NB4 (cell line): ENCODE measurements at regions not wholly inside any gene's neighbourhood (a gene's known extent, or its start where the extent isn't known, plus 50 kb on each side); places are given as distances from the start of the nearest gene placed in this dataset.
"Not testable (repeated sequence)": the region's sequence is repeated elsewhere in the genome, so short reads cannot be mapped to it uniquely, and the experiment has no call there.

Experiments used
- DNase-seq: peaks from one replicate; pipeline ENCODE4 v3.0.0; 2010; ENCODE audit warnings: low read depth
- H3K4me3 ChIP-seq: one replicate; pipeline ENCODE4 v1.5.1; 2011; ENCODE audit warnings: mild to moderate bottlenecking, low read depth, low read length, moderate library complexity
- MAX ChIP-seq: IDR thresholded peaks from 2 replicates; pipeline ENCODE4 v1.6.1; 2011; ENCODE audit warnings: low read depth, low read length
- MYC ChIP-seq: IDR thresholded peaks from 2 replicates; pipeline ENCODE4 v1.6.1; 2011; ENCODE audit warnings: low read depth, low read length
- POLR2A ChIP-seq: IDR thresholded peaks from 2 replicates; pipeline ENCODE4 v1.6.1; 2011; ENCODE audit warnings: mild to moderate bottlenecking; ENCODE audit not compliant: insufficient read length; ENCODE audit errors: extremely low read depth
- TF ChIP-seq, protein P1 (sequence below): IDR thresholded peaks from one replicate; pipeline ENCODE4 v1.5.1; 2012; ENCODE audit warnings: low read depth, low read length

- no peak for DNase-seq
These were observed 76.0 kb upstream of the MYO3A start for GRCh38 chr10:25858076-25858475.

DNA sequence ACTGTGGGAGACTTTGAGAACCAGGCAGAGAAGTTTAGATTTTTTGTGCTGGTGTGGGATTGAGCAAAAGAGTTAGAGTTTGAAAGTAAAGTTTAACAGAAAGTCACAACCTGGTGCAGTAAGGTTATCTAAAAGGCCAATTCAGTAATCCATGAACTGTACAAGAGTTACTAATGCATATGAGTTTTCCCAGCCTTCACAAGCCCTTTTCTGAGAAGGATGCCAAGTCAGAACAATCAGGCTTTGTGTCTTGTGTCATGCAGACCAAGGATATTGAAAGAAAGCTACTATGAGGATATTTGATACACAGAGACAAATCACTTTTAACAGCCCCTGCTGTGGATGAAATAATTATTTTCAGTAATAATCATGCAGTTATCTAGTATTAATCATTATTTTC lies 68.8 kb upstream of the MYO3A start:
- TF ChIP-seq, protein P1, sequence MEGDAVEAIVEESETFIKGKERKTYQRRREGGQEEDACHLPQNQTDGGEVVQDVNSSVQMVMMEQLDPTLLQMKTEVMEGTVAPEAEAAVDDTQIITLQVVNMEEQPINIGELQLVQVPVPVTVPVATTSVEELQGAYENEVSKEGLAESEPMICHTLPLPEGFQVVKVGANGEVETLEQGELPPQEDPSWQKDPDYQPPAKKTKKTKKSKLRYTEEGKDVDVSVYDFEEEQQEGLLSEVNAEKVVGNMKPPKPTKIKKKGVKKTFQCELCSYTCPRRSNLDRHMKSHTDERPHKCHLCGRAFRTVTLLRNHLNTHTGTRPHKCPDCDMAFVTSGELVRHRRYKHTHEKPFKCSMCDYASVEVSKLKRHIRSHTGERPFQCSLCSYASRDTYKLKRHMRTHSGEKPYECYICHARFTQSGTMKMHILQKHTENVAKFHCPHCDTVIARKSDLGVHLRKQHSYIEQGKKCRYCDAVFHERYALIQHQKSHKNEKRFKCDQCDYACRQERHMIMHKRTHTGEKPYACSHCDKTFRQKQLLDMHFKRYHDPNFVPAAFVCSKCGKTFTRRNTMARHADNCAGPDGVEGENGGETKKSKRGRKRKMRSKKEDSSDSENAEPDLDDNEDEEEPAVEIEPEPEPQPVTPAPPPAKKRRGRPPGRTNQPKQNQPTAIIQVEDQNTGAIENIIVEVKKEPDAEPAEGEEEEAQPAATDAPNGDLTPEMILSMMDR = no peak
- no peak for DNase-seq
- H3K4me3 ChIP-seq = no peak overlapping the region

More at GRCh38 chr10:25858076-25858475, 76.0 kb upstream of the MYO3A start:
- no peak overlapping the region for H3K4me3 ChIP-seq
- TF ChIP-seq, protein P1 = no peak
- no peak for TF ChIP-seq POLR2A
- TF ChIP-seq MYC = no peak
- no peak for TF ChIP-seq MAX

DNA sequence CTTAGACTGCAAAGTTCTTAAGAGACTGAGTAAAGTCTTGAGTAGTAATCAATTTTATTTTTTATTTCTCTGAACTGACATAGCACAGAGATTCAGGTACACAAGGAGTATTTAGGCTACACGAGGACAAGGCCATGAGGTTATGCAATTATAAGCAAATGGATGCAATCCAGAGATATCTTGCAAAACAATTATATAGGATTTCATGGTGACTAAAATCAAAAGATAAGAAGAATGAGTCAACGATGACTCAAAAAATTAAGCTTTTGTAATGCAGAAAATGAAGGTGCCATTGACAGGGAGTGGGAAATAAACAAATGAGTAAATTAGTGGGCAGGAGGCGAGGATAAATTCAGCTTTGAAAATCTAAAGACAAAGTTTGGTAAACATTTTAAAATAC lies 66.7 kb upstream of the MYO3A start:
- H3K4me3 ChIP-seq = no peak overlapping the region
- TF ChIP-seq POLR2A (no peak), MAX (no peak), MYC (no peak)
- TF ChIP-seq, protein P1 = no peak
- peak; percentile 30 for DNase-seq

DNA sequence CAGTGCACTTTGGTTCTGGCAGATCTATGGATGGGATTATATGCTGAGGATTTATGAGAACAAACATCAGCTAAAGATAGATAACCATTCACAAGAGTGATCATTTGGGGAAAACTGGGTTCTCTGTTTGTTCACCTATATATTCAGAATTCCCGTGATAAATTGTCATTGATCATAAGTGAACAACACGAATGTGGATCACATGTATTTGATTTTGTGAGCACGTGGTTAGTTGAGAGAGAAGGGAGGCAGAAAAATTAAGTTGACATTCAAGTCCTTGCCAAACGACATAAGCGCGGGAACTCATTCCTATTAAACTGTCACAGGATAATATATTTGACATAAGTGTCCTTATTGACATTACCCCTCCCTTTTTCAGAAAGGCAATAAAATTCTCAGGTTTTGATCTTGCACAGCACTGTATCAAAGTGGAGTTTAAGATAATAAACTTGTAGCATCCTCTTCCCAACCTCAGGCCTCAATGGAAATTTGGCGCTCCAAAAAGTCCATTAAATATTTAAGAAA lies 64.9 kb upstream of the MYO3A start:
- H3K4me3 ChIP-seq = no peak overlapping the region
- no peak for DNase-seq
- TF ChIP-seq MAX (no peak), MYC (no peak), POLR2A (no peak)
- TF ChIP-seq, protein P1 = no peak

DNA sequence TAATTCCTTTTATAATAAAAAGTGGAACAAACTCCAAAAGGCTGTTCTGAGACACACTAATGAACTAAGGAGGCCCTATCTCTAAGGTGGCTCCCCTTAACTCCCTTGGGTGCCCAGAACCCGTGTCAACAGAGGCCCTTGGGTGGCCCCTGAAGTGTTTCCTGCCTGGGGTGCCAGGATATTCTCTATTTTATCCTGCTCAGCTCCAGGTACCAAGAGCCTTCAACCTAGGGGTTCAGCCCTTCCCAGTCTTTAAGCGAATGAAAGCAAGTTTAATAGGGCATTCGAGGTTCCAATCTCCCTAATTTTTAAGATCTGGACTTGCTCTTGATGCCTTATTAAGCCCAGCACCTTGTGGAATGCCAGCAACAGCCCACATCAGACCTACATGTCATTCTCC lies 64.4 kb upstream of the MYO3A start:
- TF ChIP-seq, protein P1 = no peak
- no peak for TF ChIP-seq MAX
- TF ChIP-seq POLR2A = no peak
- TF ChIP-seq MYC = no peak
- no peak for DNase-seq
- no peak overlapping the region for H3K4me3 ChIP-seq

- not testable (repeated sequence) for H3K4me3 ChIP-seq
These were observed 59.6 kb upstream of the MYO3A start for GRCh38 chr10:25874402-25874801.

More at GRCh38 chr10:25874402-25874801, 59.6 kb upstream of the MYO3A start:
- DNase-seq = not testable (repeated sequence)
